ENCODE measurements at regions not wholly inside any gene's neighbourhood (a gene's known extent, or its start where the extent isn't known, plus 50 kb on each side); places are given as distances from the start of the nearest gene placed in this dataset.

- no peak for TF ChIP-seq CTCF (IDR thresholded peaks at IDR 0.05)
- no peak for TF ChIP-seq EZH2 (IDR thresholded peaks at IDR 0.05)
- no peak for TF ChIP-seq EZH2phosphoT487 (IDR thresholded peaks at IDR 0.05)
Observed at GRCh38 chr10:132483394-132483793, 54.2 kb upstream of the INPP5A start.
